Body of pancreas (tissue), 4 donors: ENCODE measurements at regions not wholly inside any gene's neighbourhood (a gene's known extent, or its start where the extent isn't known, plus 50 kb on each side); places are given as distances from the start of the nearest gene placed in this dataset.
A peak's percentile ranks its signal among the peaks of the same experiment; 100 is the strongest.

Experiments
- ATAC-seq: fragments of 150-250 bp; one replicate; pipeline ENCODE4 v1.9.1; 2016
- DNase-seq, 4 donors: peaks; one replicate each; pipeline ENCODE4 v3.0.0-alpha.2; 2019
- H3K27ac ChIP-seq, 4 donors: fragments of 200-600 bp; sonication (generic); 1 replicate in 3 of 4; 2 replicates in 1 of 4; pipeline versions ENCODE4 v1.5.1 to v1.6.1; 2016 to 2019; ENCODE audit warnings: mild to moderate bottlenecking in 1 of 4, mixed read lengths in 1 of 4, moderate library complexity in 1 of 4
- H3K27me3 ChIP-seq, 2 donors: fragments of 200-600 bp; sonication (generic); one replicate each; pipeline ENCODE4 v1.6.0; 2016; ENCODE audit warnings: mild to moderate bottlenecking in 1 of 2
- H3K36me3 ChIP-seq, 2 donors: fragments of 200-600 bp; sonication (generic); replicated peaks in 1 of 2; 2 replicates each; pipeline ENCODE4 v1.5.1; 2016; ENCODE audit warnings: low read depth in 2 of 2; ENCODE audit not compliant: insufficient read depth in 1 of 2
- H3K4me1 ChIP-seq: fragments of 200-600 bp; sonication (generic); one replicate; pipeline ENCODE4 v1.6.0; 2016
- H3K4me3 ChIP-seq, 2 donors: fragments of 200-600 bp; sonication (generic); 1 replicate in 1 of 2; 2 replicates in 1 of 2; pipeline ENCODE4 v1.5.1; 2016 to 2019
- H3K9me3 ChIP-seq, 3 donors: fragments of 200-600 bp; sonication (generic); 1 replicate in 2 of 3; 2 replicates in 1 of 3; pipeline ENCODE4 v1.5.1; 2016
- POLR2A ChIP-seq, 3 donors: fragments of 450-650 bp; IDR thresholded peaks; one replicate each; pipeline ENCODE4 v1.6.1; 2016; ENCODE audit warnings: antibody characterized with exemption in 3 of 3, mild to moderate bottlenecking in 2 of 3
- WGBS, 2 donors: methylation state at CpG; one replicate each; pipeline ENCODE4 v1.1.5; 2017; 5-methylcytosine and 5-hydroxymethylcytosine counted together
- intact Hi-C: fragments of 100-400 bp; cut with DNase I; formaldehyde crosslinking; loops from one replicate; pipeline ENCODE4 v1.15.1; 2023
- TF ChIP-seq, protein P1 (sequence below), 7 experiments: fragments of 450-650 bp in 4 of 7; fragments of 200-600 bp in 3 of 7; sonication (generic) in 3 of 7; IDR thresholded peaks; one replicate each; pipeline ENCODE4 v1.5.1; 2016 to 2019; ENCODE audit warnings: antibody characterized with exemption in 7 of 7

DNA sequence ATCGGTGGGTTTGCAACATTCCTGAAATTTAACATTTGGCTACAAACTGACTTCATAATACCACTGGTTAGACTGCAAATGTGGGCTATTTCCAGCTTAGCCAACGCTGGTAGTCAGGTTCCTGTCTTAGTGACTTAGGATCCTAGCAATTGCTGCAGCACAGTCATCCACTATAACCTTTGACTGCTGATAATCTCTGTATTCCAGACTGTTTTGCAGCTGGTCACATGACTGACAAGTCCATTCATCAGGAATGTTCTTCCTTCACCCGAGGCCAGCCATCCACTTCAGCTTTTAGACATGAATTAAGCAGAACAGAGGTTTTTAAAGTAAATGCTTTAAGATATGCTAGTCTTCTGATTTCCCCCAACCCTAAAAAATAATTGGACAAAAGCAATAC lies 425.9 kb upstream of the MPDZ start:
- no peak overlapping the region for H3K4me3 ChIP-seq
- ATAC-seq (peak; percentile 21), DNase-seq (no peak)
- no peaks in the 10 kb centered on the region for H3K4me1 ChIP-seq
- no peaks in the 10 kb centered on the region for H3K36me3 ChIP-seq
- intact Hi-C loops, result no loop called here
- H3K9me3 ChIP-seq, result no peaks in the 10 kb centered on the region
- no peak overlapping the region for H3K27ac ChIP-seq
- TF ChIP-seq, protein P1, sequence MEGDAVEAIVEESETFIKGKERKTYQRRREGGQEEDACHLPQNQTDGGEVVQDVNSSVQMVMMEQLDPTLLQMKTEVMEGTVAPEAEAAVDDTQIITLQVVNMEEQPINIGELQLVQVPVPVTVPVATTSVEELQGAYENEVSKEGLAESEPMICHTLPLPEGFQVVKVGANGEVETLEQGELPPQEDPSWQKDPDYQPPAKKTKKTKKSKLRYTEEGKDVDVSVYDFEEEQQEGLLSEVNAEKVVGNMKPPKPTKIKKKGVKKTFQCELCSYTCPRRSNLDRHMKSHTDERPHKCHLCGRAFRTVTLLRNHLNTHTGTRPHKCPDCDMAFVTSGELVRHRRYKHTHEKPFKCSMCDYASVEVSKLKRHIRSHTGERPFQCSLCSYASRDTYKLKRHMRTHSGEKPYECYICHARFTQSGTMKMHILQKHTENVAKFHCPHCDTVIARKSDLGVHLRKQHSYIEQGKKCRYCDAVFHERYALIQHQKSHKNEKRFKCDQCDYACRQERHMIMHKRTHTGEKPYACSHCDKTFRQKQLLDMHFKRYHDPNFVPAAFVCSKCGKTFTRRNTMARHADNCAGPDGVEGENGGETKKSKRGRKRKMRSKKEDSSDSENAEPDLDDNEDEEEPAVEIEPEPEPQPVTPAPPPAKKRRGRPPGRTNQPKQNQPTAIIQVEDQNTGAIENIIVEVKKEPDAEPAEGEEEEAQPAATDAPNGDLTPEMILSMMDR (IDR thresholded peaks at IDR 0.05), result no peak
- TF ChIP-seq POLR2A (IDR thresholded peaks at IDR 0.05), result no peak
- WGBS, 2 donors, result 52 to 64% methylated on average over 3 of the region's 3 CpGs
- H3K27me3 ChIP-seq, result no peaks in the 10 kb centered on the region

DNA sequence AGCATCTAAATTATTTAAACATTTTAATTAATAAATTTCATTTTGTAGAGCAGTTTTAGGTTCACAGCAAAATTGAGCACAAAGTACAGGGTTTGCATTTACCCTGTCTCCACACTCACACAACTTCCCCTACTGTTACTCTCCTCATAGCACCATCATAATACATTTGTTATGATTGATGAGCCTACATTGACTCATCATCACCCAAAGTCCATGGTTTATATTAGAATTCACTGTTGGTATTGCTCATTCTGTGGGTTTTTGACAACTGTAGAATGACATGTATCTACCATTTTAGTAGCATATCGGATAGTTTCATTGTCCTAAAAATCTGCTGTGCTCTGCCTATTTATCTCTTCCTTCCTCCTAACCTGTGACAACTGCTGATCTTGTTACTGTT lies 411.1 kb upstream of the MPDZ start:
- TF ChIP-seq, protein P1 (IDR thresholded peaks at IDR 0.05), result no peak
- no peak for TF ChIP-seq POLR2A (IDR thresholded peaks at IDR 0.05)
- H3K4me1 ChIP-seq, result no peaks in the 10 kb centered on the region
- no peaks in the 10 kb centered on the region for H3K27me3 ChIP-seq
- ATAC-seq (no peak), DNase-seq (no peak)
- intact Hi-C loops, result no loop called here
- H3K9me3 ChIP-seq, result no peaks in the 10 kb centered on the region
- H3K27ac ChIP-seq, result no peak overlapping the region
- H3K36me3 ChIP-seq, result no peaks in the 10 kb centered on the region
- no peak overlapping the region for H3K4me3 ChIP-seq
- WGBS, 2 donors, result 90 to 95% methylated on average over 1 of the region's 1 CpG

DNA sequence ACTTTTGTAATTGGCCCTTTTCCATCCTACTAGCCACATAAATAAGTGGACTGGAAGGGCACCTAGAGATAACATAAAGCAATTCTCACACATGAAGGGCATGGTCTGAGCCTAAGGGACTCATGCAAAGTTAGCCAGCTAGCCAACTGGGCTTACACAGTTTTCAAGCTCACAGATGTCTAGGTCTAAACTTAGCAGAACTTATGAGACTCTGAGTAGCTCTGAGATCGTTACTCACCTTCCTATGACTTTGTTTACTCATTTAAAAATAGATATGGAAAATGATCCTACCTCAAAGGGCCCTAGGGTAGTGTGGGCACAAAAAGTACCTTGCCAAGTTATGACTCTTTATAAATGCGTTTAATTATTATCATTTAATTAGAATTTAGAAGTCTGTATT lies 410.4 kb upstream of the MPDZ start:
- intact Hi-C loops, result no loop called here

DNA sequence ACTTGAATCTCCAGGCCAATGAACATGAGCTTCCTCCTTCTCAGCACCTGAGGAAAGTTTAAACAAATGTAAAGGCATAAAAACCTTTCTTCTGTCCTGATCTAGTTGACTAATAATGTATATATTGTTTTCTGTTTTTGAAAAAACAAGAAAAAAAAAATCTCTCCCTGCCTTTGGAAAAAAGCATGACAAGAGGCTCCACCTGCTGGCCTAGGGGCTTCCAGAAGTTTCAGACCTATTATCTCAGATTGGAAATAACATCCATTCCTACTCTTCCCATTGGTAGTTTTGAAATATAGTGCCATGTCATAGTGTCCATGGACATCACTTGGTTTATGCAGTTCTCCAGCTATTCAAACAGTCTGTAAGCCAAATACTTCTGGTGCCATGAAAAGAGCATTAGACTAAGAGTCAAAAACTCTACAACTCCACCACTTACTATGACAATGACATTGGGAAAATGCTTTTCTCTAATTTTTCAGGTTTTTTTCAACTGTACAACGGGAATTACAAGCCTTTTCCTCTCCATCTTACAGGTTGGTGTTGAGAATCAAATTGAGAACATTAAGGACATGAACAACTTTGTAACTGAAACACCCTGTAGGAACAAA lies 409.6 kb upstream of the MPDZ start:
- no peaks in the 10 kb centered on the region for H3K27me3 ChIP-seq
- TF ChIP-seq, protein P1 (IDR thresholded peaks at IDR 0.05), result peak in 3 of 7 experiments; percentile 9 to 22 (median 20)
- no peak for TF ChIP-seq POLR2A (IDR thresholded peaks at IDR 0.05)
- H3K4me1 ChIP-seq, result no peaks in the 10 kb centered on the region
- no peaks in the 10 kb centered on the region for H3K9me3 ChIP-seq
- no peak overlapping the region for H3K4me3 ChIP-seq
- WGBS, 2 donors, result 40 to 48% methylated on average over 1 of the region's 1 CpG
- DNase-seq (no peak), ATAC-seq (no peak)
- H3K36me3 ChIP-seq, result no peaks in the 10 kb centered on the region
- intact Hi-C loops, result no loop called here
- no peak overlapping the region for H3K27ac ChIP-seq

More for the DNA sequence above, 410.4 kb upstream of the MPDZ start:
- 61 to 62% methylated on average over 2 of the region's 2 CpGs for WGBS, 2 donors
- no peaks in the 10 kb centered on the region for H3K36me3 ChIP-seq
- no peaks in the 10 kb centered on the region for H3K4me1 ChIP-seq
- H3K27ac ChIP-seq, result no peak overlapping the region
- H3K4me3 ChIP-seq, result no peak overlapping the region
- no peaks in the 10 kb centered on the region for H3K9me3 ChIP-seq
- DNase-seq (no peak), ATAC-seq (no peak)
- no peak for TF ChIP-seq POLR2A (IDR thresholded peaks at IDR 0.05)
- TF ChIP-seq, protein P1 (IDR thresholded peaks at IDR 0.05), result no peak
- H3K27me3 ChIP-seq, result no peaks in the 10 kb centered on the region
